HG02759 (cell line): ENCODE measurements at regions not wholly inside any gene's neighbourhood (a gene's known extent, or its start where the extent isn't known, plus 50 kb on each side); places are given as distances from the start of the nearest gene placed in this dataset.
"Not testable (repeated sequence)": the region's sequence is repeated elsewhere in the genome, so short reads cannot be mapped to it uniquely, and the experiment has no call there.

Source experiments
- ATAC-seq: cut with Tn5 transposase; IDR thresholded peaks from one replicate; pipeline ENCODE4 v1.9.1; 2021; ENCODE audit warnings: mild to moderate bottlenecking, moderate library complexity; ENCODE audit not compliant: unreplicated experiment

DNA sequence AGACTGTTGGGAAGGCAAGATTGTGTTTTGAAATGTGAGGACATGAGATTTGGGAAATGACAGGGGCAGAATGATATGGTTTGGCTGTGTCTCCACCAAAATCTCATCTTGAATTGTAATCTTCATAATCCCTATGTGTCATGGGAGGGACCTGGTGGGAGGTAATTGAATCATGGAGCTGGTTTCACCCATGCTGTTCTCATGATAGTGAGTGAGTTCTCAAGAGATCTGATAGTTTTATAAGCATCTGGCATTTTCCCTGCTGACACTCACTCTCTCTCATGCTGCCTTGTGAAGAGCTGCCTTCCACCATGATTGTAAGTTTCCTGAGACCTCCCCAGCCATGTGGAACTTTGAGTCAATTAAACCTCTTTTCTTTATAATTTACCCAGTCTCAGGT, 406.2 kb downstream of the KIF20B start:
- ATAC-seq: not testable (repeated sequence)

DNA sequence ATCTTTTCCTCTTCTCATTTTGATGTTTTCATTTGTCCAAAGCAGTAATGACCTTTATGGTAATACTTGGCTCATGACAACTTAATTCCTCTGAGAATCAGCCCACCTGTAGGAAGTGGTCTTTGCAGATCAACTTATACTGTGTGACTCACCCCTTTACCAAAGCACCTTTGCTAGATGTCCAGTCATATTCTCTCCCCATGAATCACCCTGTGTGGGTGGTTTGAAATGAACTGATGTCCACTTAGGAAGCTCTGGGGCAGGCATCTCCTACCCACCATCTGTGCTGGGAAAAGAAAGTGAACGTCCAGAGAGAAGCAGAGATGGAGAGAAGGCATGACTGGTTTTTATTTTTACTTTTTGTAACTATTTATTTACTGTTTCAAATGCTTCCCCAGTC, 410.3 kb downstream of the KIF20B start:
- no peak for ATAC-seq

DNA sequence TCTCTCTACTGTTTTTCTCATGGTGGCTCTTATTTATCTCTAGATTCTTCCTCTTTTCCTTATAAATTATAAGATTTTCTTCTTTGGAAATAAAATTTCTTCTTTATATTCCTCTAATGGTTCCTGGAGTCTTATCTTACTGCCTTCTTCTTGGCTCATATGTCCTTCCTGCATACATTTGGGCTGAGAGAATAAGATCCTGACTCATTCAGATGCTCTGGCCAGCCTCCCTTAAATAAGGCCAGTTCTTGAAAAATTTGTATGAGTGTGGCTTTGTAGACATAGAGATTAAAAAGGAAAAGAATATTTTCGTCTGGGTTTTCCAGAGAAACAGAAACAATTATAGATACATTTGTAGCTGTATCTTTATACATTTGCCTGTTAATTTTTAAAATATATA, 411.3 kb downstream of the KIF20B start:
- no peak for ATAC-seq

DNA sequence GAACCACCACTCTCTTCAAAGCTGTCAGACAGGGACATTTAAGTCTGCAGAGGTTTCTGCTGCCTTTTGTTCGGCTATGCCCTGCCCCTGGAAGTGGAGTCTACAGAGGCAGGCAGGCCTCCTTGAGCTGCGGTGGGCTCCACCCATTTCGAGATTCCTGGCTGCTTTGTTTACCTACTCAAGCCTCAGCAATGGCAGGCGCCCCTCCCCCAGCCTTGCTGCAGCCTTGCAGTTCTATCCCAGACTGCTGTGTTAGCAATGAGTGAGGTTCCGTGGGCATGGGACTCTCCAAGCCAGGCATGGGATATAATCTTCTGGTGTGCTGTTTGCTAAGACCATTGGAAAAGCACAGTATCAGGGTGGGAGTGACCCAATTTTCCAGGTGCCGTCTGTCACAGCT, 417.2 kb downstream of the KIF20B start:
- not testable (repeated sequence) for ATAC-seq

DNA sequence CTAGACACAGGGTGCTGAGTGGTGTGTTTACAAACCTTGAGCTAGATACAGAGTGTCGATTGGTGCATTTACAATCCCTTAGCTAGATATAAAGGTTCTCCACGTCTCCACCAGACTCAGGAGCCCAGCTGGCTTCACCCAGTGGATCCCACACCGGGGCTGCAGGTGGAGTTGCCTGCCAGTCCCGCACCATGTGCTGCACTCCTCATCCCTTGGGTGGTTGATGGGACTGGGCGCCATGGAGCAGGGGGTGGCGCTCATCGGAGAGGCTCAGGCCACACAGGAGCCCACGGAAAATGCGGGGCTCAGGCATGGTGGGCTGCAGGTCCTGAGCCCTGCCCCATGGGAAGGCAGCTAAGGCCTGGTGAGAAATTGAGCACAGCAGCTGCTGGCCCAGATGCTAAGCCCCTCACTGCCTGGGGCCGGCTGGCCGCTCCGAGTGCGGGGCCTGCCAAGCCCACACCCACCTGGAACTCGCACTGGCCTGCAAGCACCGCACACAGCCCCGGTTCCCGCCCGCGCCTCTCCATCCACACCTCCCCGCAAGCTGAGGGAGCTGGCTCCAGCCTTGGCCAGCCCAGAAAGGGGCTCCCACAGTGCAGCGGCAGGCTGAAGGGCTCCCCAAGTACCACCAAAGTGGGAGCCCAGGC, 418.4 kb downstream of the KIF20B start:
- ATAC-seq: not testable (repeated sequence)

DNA sequence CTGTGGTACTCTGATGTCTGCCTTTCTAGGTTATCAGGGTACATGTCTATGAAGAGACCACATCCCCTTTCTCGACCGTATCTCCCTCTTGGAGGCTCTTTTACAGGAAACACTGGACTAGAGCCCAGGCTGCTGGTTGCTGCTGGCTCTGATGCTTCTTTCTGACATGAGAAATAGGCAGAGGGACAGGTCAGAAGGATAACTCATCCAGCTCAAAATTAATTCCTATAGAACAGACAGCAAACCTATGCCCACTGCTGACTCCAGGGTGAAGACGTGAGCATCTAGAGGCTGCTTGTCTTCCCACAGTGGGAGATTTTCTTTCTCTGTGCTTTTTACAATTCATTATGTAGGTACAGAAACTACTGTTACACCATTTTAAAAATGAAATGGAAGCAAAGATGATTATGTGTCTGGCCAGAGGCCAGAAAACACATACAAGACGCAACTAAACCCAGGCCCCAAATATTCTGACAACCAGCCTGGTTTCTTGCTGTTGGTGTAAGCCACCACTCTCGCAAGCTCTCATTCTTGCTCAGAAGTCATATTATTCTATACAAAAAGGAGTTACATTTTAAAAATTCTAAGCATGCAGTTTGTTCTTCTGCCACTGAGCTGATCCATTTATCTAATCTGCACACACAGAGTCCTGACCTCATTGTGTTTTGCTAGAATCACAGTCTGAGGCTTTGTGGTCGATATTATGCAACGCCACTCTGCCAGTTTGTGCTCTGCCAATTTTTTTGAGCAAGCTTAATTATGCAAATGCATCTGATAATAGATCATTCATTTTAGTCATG, 424.3 kb downstream of the KIF20B start:
- ATAC-seq: no peak

DNA sequence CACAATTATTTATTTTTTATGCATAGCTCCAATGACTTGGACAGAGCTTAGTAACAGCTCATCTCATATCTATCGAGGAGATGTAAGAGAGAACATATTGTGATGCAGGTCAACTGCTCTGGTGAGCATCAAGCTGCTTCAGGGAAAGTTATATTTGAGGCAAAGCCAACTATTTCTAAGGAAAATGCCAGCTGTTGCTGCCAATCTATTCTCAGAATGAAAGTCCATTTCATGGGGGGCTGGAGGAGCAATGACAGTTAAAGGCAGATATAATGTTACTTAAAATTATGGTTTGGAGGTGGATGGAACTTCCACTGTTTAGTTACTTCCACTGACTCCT, 424.8 kb downstream of the KIF20B start:
- ATAC-seq: no peak

DNA sequence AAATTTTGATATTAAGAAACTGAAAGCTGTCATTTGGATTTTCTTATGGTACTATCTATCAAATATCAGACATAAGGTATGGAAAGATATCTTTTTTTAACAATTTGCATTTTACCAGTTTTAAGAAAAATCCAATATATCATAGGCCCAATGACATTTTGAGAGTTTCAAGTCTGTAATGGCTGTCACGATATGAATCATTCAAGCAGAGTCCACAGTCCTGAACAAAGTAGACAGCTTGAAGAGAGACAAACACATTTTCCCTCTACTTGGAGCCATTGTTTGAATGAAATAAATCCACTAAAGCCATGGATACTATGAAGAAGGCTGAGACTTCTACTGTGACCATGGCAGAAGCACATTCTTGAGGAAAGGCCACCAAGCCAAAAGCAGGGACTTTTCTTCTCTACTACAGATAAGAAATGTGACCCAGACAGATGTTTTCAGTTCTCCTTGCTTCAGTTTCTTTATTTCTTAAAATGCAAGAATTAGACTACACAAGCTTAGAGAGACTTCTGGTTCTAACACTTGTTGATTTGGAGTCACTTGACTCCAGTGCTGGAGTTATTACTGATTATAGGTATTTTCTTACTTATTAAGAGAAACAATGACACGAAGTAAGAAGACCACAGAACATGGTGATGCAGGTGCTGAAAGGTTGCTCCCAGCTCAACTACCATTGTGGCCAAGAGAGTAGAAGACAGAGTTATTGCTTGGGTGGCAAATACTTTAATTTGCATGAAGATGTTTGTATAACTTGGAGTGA, 429.1 kb downstream of the KIF20B start:
- peak; percentile 69 for ATAC-seq

DNA sequence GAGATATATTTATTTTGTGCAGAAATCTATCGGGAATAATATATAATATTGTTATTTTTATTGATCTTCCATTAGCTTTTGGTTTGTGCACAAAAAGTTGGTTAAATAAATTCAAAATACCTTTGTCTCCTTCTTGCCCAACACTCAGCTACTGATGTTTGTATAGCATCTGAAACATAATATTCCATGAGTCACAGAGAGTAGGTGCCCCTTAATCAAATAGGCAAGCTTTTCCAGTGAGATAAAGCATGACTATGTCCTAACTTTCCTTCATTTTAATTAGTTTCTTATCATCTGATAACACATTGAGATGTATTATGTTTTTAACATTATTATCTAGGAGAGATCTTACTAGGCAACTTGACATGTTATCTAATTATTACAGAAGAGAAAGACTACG, 432.2 kb downstream of the KIF20B start:
- no peak for ATAC-seq

DNA sequence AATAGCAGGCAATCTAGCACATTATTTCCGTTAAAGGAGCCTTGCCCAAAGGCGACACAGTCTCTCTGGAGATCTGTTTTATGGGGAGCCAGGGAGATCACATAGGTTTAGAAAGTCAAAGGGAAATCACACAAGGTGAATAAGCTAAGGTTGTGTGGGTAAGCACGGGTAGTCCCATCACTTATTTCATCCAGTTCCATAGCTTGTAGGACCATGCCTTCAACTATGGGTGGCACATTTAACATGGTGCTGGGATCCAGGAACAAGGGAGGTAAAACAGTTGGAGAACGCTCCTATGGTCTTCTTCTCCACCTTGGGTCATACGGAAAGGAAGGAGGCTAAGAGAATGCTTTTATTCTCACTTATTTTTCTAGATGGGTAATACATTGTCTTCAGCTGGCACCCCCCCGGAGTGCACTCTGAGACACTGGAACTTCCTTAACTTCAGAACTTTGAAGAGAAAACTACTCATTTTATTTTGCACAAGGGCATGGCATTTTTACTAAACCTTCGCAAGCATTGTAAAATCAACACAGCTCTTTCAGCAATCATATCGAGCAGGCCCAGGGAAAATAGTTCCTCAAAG, 435.4 kb downstream of the KIF20B start:
- ATAC-seq: no peak

DNA sequence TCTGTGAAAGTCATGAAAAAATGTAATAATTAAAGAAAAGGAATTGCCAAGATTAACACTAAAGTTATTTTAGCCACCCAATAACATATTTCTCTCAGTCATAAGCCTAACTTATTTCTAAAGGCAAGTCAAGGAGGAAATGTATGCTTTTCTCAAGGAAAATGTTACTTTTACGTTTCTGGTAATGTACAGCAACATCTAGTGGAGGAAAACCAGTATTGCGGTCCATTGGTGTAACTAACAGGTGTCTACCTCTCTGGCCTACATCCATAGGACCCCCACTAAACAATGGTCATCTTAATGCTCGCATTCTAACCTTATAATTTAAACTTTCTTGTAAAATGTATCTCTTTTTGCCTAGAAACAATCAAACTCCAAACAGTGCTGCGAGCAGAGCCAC, 437.5 kb downstream of the KIF20B start:
- no peak for ATAC-seq

DNA sequence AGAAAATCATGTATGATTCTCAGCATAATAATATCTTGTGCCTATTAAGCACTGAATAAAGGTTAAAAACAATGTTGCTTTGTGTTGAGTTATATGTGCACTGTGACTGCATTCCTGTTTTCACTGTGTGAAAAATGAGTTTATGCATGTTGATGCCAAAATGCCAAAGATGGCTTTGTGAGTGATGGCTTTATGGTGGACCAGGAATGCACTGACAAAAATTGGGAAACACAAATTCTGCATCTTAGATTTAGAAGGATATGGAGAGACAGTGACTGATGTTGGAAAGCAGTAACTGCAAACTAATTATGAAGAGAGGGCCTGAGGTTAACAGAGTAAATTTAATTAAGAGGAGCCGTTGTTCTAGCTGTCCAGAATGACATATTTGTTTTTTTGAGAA, 440.4 kb downstream of the KIF20B start:
- ATAC-seq: no peak

DNA sequence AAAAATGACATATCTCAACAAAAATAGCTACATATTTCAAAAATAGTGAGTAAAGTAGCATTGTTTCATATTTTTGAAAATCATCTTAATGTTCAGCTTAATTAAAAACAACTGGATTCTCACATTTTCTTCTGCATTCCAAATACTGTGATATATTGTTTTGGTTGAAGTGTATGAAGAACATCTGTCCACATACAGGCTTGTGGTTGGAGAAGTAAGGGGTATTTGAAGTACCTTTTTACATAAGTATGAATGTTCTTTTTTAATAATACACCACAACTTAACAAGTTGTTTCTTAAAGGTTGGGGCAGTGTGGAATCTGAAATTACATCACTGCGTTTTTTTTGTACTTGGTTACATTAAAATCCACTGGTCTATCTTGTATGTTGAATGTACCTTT, 442.5 kb downstream of the KIF20B start:
- no peak for ATAC-seq

DNA sequence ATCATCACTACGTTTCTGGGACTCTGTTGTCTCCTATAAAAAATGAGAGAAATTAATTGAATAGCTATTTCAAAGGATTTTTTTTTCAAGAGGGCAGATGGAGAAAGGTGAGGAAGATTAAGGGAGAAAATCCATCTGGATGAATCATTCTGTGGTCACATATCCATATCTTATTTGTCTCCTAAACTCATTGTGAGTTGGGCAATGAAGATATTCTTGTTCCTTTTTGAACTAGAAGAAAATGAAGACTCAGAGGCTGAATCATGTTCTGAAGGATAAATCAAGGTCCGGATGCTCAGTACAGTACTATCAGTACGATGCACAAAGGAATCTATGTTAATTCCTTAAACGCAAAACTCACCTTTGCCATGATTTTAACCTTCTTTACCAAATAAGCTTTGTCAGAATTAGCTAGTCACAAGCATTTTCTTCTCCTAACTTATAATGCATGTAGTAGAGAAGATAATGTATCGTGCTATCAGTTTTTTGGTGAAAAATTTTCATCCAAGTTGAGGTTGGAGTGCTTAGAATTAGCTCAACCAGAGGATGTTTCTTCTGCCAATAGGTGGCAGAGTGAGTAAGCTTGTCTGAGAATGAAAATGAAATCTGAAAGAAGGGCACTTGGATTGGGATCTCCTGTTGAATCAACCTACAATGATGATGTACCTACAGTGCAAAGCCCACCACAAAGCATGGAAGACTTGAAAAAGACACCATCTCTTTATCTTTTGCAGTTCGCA, 446.9 kb downstream of the KIF20B start:
- ATAC-seq: no peak

DNA sequence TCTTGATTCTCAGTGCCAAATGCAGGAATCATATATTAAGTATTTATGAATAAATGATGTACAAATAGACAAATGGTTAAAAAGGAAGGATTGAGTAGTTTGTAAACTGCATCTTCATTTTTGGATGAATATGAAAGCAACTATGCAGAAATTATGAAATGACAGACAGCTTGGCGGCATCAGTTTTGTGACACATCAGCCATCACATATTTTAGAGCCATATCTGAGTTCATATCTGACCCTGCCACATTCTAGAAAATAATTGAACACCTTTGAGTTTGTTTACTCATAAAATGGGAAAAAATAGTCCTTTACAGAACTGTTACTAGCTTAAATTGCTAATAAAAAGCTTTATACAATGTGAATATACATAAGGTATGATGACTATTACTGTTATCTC, 448.2 kb downstream of the KIF20B start:
- ATAC-seq: no peak

DNA sequence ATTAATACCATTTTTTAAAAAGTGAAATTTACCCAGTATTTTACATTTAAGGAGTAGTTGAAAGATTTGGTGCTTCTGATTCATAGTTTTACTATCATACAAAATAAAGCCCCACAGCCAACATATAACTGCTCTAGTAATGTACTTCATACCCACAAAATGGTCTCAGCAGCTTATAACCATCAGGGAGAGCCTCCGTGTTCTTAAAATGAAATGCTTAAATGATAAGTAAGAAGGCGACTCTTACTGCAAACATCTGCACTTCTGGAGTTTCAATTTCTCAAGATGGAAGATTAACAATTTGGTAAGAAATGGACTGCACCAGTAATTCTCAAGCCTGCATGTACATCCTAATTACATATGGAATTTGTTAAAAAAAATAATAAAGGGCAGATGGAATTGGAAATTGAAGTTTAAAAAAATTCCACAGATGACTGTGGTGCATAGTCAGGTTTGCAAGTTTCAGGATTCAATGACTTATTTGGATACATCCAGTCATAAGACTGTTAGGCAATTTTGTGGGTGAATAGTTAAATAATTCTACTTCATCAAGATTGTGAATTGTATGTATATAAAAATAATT, 461.0 kb downstream of the KIF20B start:
- no peak for ATAC-seq

DNA sequence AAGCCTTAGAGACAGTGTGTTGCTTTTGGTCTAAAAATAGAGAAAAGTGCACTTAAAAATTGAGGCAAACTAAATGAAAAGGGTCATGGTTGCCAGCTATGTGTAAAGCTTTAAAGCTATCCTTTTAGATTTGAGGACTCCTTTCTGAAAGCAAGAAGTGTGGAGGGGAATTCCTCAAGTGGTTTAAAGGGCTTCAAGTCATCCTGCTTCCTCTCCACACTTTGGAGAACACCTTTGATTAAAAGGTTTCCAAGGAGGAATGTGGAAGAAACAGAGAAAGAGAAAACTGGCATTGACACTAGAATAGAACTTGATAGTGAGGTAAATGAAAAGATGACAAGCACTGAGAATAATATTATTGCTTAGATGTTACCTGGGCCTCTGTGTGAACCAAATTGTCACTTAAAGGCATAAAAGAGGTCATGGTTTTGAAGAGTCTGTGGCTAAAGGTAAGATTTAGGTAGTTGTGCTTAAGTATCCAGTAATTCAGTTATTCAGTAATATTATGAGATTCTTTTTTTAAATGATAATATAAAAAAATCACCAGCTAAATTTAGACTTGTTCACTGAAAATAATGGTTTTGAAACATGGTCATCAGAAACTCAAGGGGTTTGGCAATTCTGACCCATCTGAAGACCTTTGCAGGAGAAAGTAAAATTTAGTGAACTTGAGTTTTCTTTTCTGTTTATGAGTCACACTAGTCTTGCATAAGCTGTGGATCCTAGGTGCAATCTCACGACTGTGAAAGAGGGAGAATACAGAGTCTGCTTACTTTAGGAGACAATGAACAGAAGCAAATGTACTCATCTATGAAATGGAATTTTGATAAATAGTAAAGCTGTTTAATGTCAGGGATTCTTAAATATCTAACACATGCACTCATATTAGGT, 466.0 kb downstream of the KIF20B start:
- ATAC-seq: peak; percentile 67

DNA sequence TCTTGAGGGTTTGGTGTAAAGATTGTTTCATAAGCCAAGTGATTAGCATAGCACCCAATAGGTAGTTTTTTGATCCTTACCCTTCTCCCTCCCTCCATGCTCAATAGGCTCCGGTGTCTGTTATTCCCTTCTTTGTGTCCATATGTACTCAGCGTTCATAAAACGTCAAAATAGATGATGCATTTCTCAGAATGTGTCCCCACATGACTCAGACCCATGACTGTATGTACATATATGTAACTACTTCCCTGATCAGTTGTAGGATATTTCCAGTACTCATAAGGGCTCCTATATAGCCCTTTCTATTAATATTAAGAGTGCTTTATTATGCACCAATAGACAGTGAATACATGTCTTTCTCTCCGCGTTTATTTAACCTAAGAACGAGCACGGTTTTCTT, 466.9 kb downstream of the KIF20B start:
- ATAC-seq: no peak

DNA sequence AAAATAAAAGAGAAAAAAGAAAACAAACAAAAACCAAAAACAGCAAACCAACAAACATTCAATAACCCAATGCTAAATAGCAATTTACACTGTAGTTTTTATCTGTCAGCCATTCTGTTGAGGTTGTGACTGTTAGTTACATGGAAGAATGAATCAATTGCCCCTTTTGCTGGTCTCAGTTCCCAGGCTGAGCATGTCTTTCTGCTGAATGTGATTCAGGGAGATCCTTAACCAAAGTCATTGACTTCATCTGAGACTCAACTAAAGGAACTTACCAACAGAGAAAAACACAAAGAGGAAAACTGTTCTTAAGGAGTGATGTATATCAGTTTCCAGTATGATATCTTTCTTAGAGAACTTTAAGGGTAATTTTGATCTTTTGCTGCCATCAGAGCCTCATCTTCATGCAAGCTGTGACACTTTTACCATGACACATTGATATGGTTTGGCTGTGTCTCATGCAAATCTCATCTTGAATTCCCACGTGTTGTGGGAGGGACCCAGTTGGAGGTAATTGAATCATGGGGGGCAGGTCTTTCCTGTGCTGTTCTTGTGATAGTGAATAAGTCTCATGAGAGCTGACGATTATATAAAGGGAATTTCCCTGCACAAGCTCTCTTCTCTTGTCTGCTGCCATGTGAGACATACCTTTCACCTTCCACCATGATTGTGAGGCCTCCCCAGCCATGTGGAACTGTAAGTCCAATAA, 469.8 kb downstream of the KIF20B start:
- ATAC-seq: no peak
